RPMI8226 (cell line): ENCODE measurements at regions not wholly inside any gene's neighbourhood (a gene's known extent, or its start where the extent isn't known, plus 50 kb on each side); places are given as distances from the start of the nearest gene placed in this dataset.

Experiments
- DNase-seq: peaks from one replicate; pipeline ENCODE4 v3.0.0-alpha.2; 2015

- DNase-seq, result no peak
Observed at GRCh38 chr11:37699644-37700043, 1101.6 kb upstream of the RAG2 start.

GRCh38 chr11:37695283-37695682, 1097.2 kb upstream of the RAG2 start:
- DNase-seq, result no peak

GRCh38 chr11:37689951-37690350, 1091.9 kb upstream of the RAG2 start:
- DNase-seq, result no peak

- no peak for DNase-seq
Observed at GRCh38 chr11:37688456-37688855, 1090.4 kb upstream of the RAG2 start.

- no peak for DNase-seq
Observed at GRCh38 chr11:37687130-37687529, 1089.1 kb upstream of the RAG2 start.

GRCh38 chr11:37671321-37671720, 1073.3 kb upstream of the RAG2 start:
- DNase-seq, result no peak

GRCh38 chr11:37666960-37667359, 1068.9 kb upstream of the RAG2 start:
- no peak for DNase-seq

- no peak for DNase-seq
Observed at GRCh38 chr11:37657645-37658044, 1059.6 kb upstream of the RAG2 start.

GRCh38 chr11:37647767-37648166, 1049.7 kb upstream of the RAG2 start:
- no peak for DNase-seq

GRCh38 chr11:37643968-37644367, 1045.9 kb upstream of the RAG2 start:
- DNase-seq, result no peak

GRCh38 chr11:37642296-37642695, 1044.3 kb upstream of the RAG2 start:
- DNase-seq, result no peak

- DNase-seq, result no peak
Observed at GRCh38 chr11:37632748-37633147, 1034.7 kb upstream of the RAG2 start.

GRCh38 chr11:37630866-37631265, 1032.8 kb upstream of the RAG2 start:
- DNase-seq, result no peak

- no peak for DNase-seq
Observed at GRCh38 chr11:37623778-37624177, 1025.7 kb upstream of the RAG2 start.

- DNase-seq, result no peak
Observed at GRCh38 chr11:37621662-37622061, 1023.6 kb upstream of the RAG2 start.

- no peak for DNase-seq
Observed at GRCh38 chr11:37616291-37616690, 1018.3 kb upstream of the RAG2 start.

- no peak for DNase-seq
Observed at GRCh38 chr11:37613031-37613430, 1015.0 kb upstream of the RAG2 start.

GRCh38 chr11:37612146-37612545, 1014.1 kb upstream of the RAG2 start:
- no peak for DNase-seq

- no peak for DNase-seq
Observed at GRCh38 chr11:37605229-37605628, 1007.2 kb upstream of the RAG2 start.

GRCh38 chr11:37598381-37598780, 1000.3 kb upstream of the RAG2 start:
- DNase-seq, result no peak

- DNase-seq, result no peak
Observed at GRCh38 chr11:37597776-37598175, 999.7 kb upstream of the RAG2 start.

- DNase-seq, result no peak
Observed at GRCh38 chr11:37595845-37596244, 997.8 kb upstream of the RAG2 start.

- no peak for DNase-seq
Observed at GRCh38 chr11:37574361-37574760, 976.3 kb upstream of the RAG2 start.

- DNase-seq, result no peak
Observed at GRCh38 chr11:37572491-37573171, 974.6 kb upstream of the RAG2 start.

- DNase-seq, result no peak
Observed at GRCh38 chr11:37571246-37571645, 973.2 kb upstream of the RAG2 start.

GRCh38 chr11:37560991-37561390, 963.0 kb upstream of the RAG2 start:
- no peak for DNase-seq
